ENCODE measurements at regions not wholly inside any gene's neighbourhood (a gene's known extent, or its start where the extent isn't known, plus 50 kb on each side); places are given as distances from the start of the nearest gene placed in this dataset.

DNA sequence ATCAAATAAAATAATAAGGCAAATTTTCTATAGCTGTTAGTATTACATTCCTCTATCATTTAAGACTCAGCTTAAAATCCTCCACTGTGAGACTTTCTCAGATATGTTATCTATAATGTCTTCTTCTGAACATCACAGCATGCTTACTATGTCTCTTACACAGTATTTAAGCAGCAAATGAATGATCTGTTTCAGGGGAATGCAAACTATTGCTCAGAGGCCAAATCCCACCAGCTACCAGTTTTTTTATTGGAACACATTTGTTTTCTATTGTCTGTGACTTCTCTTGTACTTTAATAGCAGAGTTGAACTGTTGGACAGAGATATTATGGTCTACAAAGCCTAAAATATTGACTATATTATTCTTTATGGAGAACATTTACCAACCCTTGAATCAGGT lies 59.6 kb downstream of the C3orf38 start:
- DNase-seq (ENCODE audit: low spot score) = no peak
- TF ChIP-seq, protein P1, sequence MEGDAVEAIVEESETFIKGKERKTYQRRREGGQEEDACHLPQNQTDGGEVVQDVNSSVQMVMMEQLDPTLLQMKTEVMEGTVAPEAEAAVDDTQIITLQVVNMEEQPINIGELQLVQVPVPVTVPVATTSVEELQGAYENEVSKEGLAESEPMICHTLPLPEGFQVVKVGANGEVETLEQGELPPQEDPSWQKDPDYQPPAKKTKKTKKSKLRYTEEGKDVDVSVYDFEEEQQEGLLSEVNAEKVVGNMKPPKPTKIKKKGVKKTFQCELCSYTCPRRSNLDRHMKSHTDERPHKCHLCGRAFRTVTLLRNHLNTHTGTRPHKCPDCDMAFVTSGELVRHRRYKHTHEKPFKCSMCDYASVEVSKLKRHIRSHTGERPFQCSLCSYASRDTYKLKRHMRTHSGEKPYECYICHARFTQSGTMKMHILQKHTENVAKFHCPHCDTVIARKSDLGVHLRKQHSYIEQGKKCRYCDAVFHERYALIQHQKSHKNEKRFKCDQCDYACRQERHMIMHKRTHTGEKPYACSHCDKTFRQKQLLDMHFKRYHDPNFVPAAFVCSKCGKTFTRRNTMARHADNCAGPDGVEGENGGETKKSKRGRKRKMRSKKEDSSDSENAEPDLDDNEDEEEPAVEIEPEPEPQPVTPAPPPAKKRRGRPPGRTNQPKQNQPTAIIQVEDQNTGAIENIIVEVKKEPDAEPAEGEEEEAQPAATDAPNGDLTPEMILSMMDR (IDR thresholded peaks at IDR 0.05; ENCODE audit: extremely low read depth, missing control alignments) = no peak

DNA sequence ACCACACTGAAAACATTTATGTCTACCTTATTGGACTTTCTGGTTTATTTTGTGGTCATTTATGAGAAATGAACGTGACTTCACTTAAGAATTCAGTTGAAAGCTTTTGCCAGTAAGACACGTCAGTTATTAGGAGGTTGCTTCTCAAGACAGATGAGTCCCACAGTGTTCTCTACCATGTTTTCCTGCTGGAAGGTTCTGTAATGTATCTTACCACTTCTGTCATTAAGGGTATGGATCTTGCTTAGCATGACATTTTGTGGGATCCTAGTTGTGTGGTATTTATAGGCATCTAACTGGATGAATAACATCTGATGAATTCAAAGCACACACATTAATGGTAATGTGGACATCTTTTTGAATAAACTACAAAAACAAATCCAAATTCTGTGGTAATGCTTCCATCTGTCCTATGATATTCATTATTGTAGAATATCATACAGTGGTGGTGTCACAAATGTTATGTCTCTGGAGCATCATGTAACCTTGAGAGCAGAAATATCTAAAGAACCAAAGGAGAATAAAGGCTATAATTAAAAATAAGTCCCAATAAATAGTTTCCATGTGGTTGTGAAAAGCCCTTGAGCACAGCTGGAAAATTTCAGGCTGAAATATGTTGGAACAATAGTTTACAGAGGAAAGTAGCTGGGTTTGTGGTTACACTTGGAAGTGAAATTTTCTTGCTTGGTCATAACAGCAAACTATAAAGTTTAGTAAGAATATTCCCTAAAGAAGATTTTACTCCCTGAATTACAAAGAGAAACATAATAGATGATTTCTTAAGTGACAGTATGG lies 61.5 kb downstream of the C3orf38 start:
- DNase-seq (ENCODE audit: low spot score) = no peak
- TF ChIP-seq, protein P1 (IDR thresholded peaks at IDR 0.05; ENCODE audit: extremely low read depth, missing control alignments) = no peak

GRCh38 chr3:88219138-88219792 lies 69.5 kb downstream of the C3orf38 start:
- peak; percentile 57 for DNase-seq (ENCODE audit: low spot score)
- TF ChIP-seq, protein P1 (IDR thresholded peaks at IDR 0.05; ENCODE audit: extremely low read depth, missing control alignments) = peak; percentile 34

GRCh38 chr3:88220126-88220525 lies 70.4 kb downstream of the C3orf38 start:
- TF ChIP-seq, protein P1 (IDR thresholded peaks at IDR 0.05; ENCODE audit: extremely low read depth, missing control alignments) = no peak
- DNase-seq (ENCODE audit: low spot score) = no peak

- no peak for DNase-seq (ENCODE audit: low spot score)
- TF ChIP-seq, protein P1 (IDR thresholded peaks at IDR 0.05; ENCODE audit: extremely low read depth, missing control alignments) = no peak
Observed at GRCh38 chr3:88221726-88222125, 72.0 kb downstream of the C3orf38 start.

- TF ChIP-seq, protein P1 (IDR thresholded peaks at IDR 0.05; ENCODE audit: extremely low read depth, missing control alignments) = no peak
- DNase-seq (ENCODE audit: low spot score) = no peak
Observed at GRCh38 chr3:88222343-88222742, 72.6 kb downstream of the C3orf38 start.

GRCh38 chr3:88225326-88226008 lies 75.7 kb downstream of the C3orf38 start:
- no peak for DNase-seq (ENCODE audit: low spot score)
- TF ChIP-seq, protein P1 (IDR thresholded peaks at IDR 0.05; ENCODE audit: extremely low read depth, missing control alignments) = no peak
